Adrenal gland (tissue), 9 donors: ENCODE measurements at regions not wholly inside any gene's neighbourhood (a gene's known extent, or its start where the extent isn't known, plus 50 kb on each side); places are given as distances from the start of the nearest gene placed in this dataset.

Experiments used
- DNase-seq, 7 donors: peaks; one replicate each; pipeline ENCODE4 v3.0.0-alpha.2; 2019 to 2020
- H3K27ac ChIP-seq, 5 donors: fragments of 200-600 bp; sonication (generic) in 4 of 5; 1 replicate in 3 of 5; 2 replicates in 2 of 5; pipeline versions ENCODE4 v1.5.1 to v1.8.0; 2016 to 2020; ENCODE audit warnings: mild to moderate bottlenecking in 1 of 5
- H3K27me3 ChIP-seq: fragments of 200-600 bp; 2 replicates; pipeline ENCODE4 v1.8.0; 2021
- H3K36me3 ChIP-seq, 2 donors: fragments of 200-600 bp; replicated peaks in 1 of 2; 1 replicate in 1 of 2; 2 replicates in 1 of 2; pipeline versions ENCODE4 v1.5.1 to v1.8.0; 2018 to 2022
- H3K4me1 ChIP-seq, 2 donors: fragments of 200-600 bp; replicated peaks in 1 of 2; 1 replicate in 1 of 2; 2 replicates in 1 of 2; pipeline versions ENCODE4 v1.5.1 to v1.8.0; 2018 to 2021
- H3K4me3 ChIP-seq, 4 donors: fragments of 200-600 bp; sonication (generic) in 3 of 4; one replicate each; pipeline ENCODE4 v1.5.1; 2016 to 2018
- H3K9me3 ChIP-seq, 3 donors: fragments of 200-600 bp; sonication (generic) in 1 of 3; replicated peaks in 1 of 3; 1 replicate in 2 of 3; 2 replicates in 1 of 3; pipeline versions ENCODE4 v1.5.1 to v1.8.0; 2016 to 2021
- CTCF ChIP-seq, 6 experiments: fragments of 450-650 bp in 4 of 6; fragments of 200-600 bp in 2 of 6; sonication (generic) in 1 of 6; IDR thresholded peaks; 1 replicate in 5 of 6; 2 replicates in 1 of 6; pipeline versions ENCODE4 v1.5.1 to v1.8.0; 2016 to 2021; ENCODE audit warnings: antibody characterized with exemption in 6 of 6, mild to moderate bottlenecking in 2 of 6, moderate library complexity in 1 of 6
- POLR2A ChIP-seq, 2 donors: fragments of 450-650 bp; IDR thresholded peaks; one replicate each; pipeline ENCODE4 v1.6.1; 2017; ENCODE audit warnings: antibody characterized with exemption in 2 of 2, mild to moderate bottlenecking in 2 of 2, moderate library complexity in 1 of 2
- WGBS, 4 donors: extraction: QIAGEN DNeasy Blood & Tissue Kit in 2 of 4; methylation state at CpG; one replicate each; pipeline versions ENCODE4 v1.1.5 to v1.1.7; 2013 to 2017; 5-methylcytosine and 5-hydroxymethylcytosine counted together
- intact Hi-C, 2 donors: fragments of 100-400 bp; cut with DNase I; formaldehyde crosslinking; loops; one replicate each; pipeline versions ENCODE4 v1.14.1 to v1.15.0; 2022 to 2023
- donor health status: healthy with polysubstance abuse.
- donor health status: Bipolar disorder and iron deficiency.
- donor health status: DM: yes; HTN: yes; CAD: no.
- donor health status: DM: no; HTN: no; CAD: no.
- donor health status: DM: no; HTN: no; CAD: no.

GRCh38 chr2:55101466-55101865 lies 51.2 kb upstream of the RTN4 start:
- H3K27me3 ChIP-seq, result no peaks in the 10 kb centered on the region
- intact Hi-C loops, result no loop called here
- H3K4me3 ChIP-seq, result no peak overlapping the region
- H3K27ac ChIP-seq, result peak overlapping the region in 4 of 5 donors; percentile 23 to 88 (median 42)
- H3K36me3 ChIP-seq, result no peaks in the 10 kb centered on the region
- TF ChIP-seq CTCF (IDR thresholded peaks at IDR 0.05) (no peak), POLR2A (IDR thresholded peaks at IDR 0.05) (no peak)
- H3K4me1 ChIP-seq, result peaks cover 43 to 61% of the 10 kb centered on the region in 2 donors
- DNase-seq, result no peak
- H3K9me3 ChIP-seq, result no peaks in the 10 kb centered on the region

GRCh38 chr2:55099878-55100820 lies 49.9 kb upstream of the RTN4 start:
- Histone ChIP-seq H3K4me3 (peak overlapping the region in 1 of 4 donors; percentile 27), H3K9me3 (no peaks in the 10 kb centered on the region), H3K4me1 (peaks cover 51 to 68% of the 10 kb centered on the region in 2 donors), H3K36me3 (no peaks in the 10 kb centered on the region), H3K27me3 (no peaks in the 10 kb centered on the region), H3K27ac (peak overlapping the region; percentile 40 to 91 (median 72))
- no peak for TF ChIP-seq CTCF (IDR thresholded peaks at IDR 0.05)
- TF ChIP-seq POLR2A (IDR thresholded peaks at IDR 0.05), result no peak
- 28 to 37% (median 37%) methylated on average over 5 of the region's 5 CpGs for WGBS, 4 donors
- DNase-seq, result no peak
- intact Hi-C loops, result no loop called here
